Fibroblast of skin of abdomen (primary cell): ENCODE measurements at regions not wholly inside any gene's neighbourhood (a gene's known extent, or its start where the extent isn't known, plus 50 kb on each side); places are given as distances from the start of the nearest gene placed in this dataset.

Source experiments
- DNase-seq: peaks from one replicate; pipeline ENCODE4 v3.0.0-alpha.2; 2013

DNA sequence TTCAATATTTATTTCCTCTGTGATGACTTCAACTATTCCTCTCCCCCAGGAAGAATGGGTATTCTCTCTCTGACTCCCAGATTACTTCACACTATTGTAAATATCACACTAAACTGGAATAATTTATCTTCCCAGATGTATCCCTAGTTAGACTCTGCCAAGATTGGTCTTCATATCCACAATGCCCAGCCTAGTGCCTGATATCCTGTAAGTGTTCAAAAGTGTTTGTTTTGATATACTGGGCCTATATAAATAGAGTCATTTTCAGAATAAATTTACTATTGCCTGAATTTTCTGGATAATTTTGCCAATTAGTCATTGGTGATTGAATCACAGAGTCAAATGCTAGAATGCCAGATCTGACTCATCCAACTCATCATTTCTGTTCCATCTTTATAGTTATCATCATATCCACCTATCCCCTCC is 143.7 kb upstream of the TNC start:
- DNase-seq, result peak; percentile 48

DNA sequence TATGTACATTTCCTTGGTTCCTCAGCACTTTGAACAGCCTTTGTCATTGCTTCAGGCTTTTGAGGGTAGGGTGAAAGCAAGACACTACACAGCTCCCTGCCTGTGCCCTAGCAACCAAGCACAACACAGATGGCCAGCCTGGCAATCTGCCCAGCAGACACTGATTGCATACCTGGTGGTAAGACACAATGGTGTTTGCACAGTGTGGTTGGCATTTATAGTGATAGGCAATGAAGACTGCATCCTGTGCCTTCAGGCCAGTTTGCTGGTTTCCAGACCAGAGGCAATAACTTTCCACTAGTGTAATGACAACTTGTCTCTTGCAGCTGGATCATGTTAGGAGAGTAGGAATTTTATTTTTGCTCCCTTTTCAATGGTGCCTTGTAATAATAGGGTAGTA is 144.5 kb upstream of the TNC start:
- DNase-seq, result peak; percentile 86

DNA sequence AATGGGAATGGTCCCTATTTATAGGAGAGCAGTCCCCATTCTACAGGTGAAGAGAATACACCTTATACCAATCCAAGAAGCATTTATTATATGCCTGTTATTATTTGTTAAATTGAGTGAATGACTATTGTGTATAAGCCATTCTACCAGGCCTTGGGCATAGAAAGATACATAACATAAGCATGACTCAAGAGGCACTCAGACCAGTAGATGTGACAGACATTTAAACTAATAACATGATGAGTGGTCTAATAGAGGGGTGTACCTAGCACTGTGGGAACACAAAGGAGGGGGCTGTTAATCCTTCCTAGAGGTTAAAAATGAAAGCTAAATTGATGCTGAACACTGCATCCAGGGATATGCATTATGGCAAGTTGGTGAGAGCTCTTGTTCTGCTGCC is 145.0 kb upstream of the TNC start:
- peak; percentile 28 for DNase-seq

DNA sequence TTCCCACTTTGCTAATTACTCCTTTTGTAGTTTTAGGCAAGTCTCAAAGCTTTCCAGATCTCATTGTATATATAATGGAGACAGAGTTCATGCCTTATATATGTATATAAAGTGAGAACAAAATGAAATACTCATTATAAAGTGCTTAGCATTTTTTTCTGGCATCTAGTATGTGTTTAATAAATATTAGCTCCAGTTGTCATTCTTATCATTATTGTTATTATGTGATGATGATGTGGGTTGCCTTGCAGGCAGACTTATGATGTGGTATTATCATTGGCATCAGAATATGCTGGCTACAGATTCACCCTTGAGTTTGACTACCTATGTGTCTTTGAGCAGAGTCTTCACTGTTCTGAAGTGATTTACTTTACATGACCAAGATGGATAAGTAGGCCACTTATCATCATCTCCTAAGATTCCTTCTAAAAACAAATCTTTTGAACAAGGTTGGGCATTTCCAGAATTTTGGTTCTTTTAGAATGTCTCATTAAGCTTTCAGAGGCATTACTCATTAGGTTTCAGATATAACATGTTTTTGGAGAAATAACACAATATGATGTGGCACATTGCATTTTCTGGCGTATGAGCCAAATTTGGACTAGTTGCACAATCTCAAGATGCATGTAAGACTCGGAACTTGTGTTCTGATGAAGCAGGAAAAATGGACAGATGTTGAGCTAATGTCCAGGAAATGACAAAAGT is 145.6 kb upstream of the TNC start:
- peak; percentile 91 for DNase-seq

DNA sequence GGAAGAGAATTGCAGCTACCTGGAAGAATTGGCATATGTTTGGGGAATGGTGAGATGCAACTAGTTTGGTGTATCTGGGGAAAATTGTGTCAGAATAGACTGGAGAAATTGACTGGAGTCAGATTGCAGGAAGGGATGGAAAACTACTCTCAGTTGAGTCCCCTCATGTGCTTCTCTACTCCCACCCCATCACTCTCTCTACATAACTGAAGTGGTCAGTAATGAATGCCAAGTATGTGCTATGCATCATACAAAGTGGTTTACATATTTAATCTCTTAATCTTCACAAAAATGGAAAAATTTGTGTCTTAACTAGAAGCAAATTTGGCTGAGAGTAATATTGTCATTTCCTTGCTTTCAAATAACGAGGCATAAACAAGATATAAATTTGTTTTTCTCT is 146.4 kb upstream of the TNC start:
- DNase-seq, result peak; percentile 92

DNA sequence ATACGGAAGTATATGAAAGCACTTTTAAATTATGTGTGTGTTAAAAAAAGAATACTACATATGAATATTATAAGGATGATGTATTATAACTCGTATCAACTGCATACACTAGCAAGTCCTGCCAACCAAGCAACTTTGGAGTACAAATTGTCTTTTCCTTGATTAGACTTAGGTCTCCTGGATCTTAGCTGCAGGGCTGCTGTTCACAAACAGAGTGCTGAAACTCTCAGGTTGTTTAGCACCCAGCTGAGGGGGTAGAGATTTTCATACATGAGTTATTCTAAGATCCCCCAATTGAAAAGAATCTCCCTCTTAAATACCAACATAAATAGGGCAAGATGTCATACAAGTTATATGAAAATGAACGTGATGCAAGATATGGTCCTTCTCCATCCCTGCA is 149.8 kb upstream of the TNC start:
- DNase-seq, result peak; percentile 27

DNA sequence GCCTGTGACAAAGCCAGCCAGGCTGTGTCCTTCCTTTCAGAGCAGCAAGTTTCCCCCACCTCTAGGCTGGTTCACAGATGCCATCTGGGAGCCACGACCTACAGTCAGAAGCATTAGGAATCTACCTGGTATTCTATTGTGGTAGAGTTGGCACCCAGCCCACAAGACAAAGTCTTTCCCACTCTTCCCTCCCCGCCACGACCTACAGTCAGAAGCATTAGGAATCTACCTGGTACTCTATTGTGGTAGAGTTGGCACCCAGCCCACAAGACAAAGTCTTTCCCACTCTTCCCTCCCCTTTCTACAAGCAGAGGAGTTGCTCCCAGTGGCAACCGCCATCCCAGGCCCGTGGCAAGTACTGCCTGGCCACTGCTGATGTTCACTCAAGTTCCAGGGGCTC is 157.8 kb upstream of the TNC start:
- no peak for DNase-seq

DNA sequence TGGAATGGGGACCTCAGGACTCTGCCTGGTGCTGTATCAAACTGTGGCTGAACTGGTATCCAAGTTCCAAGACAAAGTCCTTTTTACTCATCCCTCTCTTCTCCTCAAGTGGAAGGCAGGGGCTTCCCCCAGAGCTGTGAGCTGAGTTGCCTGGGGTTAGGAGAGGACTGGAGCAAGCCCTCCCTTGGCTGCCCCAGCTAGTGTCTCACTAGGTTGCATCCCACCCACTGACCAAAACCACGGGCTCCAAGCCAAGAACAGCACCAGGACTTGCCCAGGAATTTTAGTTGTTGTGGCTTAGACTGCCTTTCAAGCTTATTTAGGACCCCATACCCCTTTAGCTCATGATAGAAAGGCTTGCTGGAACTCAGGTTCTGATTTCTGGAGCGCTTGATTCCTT is 158.7 kb upstream of the TNC start:
- DNase-seq, result peak; percentile 79

DNA sequence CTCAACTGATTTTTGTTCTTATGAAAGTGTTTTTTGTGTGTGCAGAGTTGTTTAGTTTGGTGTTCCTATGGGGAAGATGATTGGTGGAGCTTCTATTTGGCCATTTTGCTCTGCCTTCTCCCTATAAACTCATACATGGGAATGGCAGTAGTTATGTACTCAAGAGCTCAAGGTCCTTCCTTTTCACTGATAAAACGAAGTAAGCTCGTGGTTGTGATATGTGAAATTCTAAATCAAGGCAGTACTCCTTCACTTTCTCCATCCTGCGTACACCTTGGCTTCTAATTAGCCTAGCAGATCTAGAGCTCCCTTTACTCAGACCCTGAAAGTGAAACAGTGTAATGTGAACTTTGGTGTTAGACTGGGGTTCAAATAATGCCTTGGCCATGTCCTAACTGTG is 159.3 kb upstream of the TNC start:
- DNase-seq, result no peak

DNA sequence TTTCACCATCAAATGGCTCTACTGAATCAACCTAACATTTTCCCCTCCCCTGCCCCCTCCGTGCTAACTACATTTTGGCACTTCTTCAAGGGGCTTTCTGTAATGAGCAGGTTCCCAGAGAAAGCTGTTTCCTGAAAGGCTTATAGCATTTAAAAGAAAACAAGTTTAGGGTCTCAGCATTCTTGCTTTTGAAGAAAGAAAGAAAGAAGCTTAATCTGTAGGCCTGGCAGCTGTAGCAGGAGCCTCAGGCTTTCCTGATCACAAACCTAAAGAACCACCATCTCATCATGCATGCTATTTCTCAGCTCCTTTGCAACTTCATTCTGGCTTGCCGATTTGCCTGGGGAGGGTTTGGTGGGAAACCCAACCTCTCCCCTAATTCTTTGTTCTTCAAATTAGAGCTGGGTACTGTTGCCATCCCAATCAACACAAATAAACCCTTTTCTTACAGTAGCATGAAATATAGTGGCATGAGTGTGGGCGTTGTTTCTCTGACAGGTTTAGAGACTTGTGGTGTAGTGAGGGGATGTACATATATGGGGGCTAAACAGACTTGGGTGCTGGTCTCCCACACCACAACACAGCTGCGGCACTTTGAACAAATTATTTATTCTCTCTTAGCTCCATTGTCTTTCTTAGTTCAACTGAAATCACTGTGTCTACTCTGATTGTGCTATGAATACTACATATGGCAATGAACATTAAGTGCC is 160.5 kb upstream of the TNC start:
- DNase-seq, result no peak

DNA sequence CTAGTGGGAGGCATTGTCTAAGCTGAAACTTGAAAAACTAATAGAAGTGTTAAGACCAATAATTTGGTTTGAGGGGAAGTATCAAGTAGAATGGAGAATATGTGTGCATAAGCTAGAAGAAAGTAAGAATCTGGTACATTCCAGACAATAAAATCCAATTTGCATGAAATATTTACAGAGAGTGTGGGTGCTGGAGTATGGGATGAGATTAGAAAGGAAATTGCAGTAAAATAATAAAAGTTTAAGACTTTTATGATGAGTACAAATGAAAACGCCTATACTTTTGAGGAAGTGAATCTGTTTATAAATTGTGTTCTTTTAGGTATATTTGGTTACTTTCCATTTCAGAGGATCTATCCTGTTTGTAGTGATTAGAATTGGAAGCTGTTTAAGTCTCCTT is 165.4 kb upstream of the TNC start:
- DNase-seq, result no peak

DNA sequence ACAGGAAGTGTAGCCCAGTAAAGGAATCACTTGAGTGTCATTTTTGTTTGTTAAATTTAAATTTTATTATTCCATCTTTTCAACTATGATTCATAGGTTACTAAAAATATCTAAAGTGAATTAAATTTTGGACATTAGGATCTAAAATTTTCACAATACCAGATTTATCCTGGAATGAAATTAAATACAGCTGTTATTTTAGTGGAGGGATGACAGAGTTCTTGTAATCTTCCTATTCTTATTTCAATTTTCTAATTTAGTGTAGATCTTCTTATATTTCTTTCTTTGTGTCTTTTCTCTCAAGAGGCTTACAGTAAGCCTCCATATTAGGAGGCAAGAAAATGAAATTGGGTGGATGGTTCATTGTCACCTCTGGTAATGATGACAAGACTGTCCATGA is 167.9 kb upstream of the TNC start:
- DNase-seq, result no peak

DNA sequence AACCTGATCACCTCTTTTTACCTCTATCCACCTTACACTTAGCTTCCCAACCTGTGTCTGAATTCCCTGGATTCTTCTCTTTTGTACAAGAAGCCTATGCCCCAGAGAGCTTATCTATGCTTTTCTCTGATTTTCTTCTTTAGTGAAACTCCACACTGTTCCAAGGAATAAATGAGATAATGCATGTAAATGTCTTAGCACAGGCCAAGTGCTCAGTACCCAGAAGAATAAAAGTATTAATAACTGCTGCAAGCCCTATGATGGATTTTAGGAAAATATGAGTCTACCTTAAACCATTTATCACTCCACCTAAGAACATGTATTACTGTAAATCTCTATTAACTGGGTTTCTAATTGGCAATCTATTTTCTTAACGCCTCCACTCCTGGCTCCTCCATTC is 168.5 kb upstream of the TNC start:
- DNase-seq, result no peak

DNA sequence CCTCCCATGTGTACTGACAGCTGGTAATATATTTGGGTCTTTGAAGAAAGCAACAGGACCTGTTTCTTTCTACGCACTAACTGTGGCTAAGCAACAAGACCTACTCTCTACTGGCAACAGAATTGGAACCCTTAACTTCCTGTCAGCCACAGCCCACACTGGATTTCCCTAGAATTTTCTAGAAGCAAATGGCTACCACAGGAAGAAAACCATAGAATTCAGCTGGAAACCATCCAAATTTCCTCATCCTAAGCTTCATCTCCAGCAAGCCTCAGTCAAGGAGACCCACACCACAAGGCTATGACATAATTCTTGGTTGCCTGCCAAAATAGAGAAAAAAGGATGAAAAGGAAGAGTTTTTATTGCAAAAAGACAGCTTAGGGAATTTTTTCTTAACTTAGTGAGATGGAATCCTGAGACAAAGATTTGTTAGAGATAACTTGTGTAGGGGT is 171.8 kb upstream of the TNC start:
- DNase-seq, result peak; percentile 93

DNA sequence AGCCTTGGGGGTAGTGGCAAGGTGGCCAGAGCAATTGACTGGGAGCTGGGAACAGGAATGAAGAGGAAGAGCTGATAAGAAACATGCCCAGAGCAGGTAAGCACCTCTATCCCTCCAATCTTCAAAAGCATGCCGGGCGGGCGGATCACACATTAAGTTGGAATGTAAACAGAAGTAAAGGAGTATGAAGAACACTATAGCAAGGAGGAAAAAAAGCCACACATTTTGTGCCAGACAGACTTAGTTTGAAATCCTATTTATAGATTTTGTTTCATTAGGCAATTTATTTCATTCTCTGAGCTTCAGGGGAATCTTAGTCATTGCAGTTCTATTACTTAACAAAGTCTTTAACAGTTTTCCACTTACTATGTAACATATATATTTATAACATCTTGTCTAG is 173.9 kb upstream of the TNC start:
- DNase-seq, result peak; percentile 49

DNA sequence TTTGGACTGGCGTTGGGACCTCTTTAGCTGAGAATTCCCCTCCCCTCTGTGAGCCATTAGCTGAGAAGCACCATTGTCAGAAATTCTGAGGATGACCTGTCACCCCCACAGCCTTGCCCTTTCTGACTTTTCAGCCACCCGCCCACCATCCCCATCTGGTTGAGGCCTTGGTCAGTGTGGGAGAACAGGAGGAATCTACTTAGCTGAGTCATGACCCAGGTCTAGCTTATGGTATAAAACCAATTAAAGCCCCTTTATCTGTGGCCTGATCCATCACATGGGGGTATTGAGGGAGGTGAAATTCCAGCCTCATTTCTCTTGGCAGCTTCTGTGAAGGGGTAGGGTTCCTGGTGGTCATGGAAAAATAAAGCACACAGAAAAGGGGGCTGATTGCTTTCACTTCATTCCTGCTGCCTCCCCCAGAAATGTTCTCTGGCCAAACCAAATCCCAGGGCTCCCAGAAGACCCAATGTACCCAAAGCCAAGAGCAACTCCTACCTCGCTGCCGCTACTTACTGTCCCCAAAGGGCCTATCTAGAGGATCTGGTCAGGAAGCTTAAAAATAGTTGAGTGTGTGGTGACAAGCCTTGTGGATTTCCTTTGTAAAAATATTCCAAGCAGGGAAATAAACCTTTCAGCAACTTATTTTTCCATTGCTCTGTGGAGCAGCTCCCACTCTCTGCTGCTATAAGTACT is 174.8 kb upstream of the TNC start:
- DNase-seq, result no peak

DNA sequence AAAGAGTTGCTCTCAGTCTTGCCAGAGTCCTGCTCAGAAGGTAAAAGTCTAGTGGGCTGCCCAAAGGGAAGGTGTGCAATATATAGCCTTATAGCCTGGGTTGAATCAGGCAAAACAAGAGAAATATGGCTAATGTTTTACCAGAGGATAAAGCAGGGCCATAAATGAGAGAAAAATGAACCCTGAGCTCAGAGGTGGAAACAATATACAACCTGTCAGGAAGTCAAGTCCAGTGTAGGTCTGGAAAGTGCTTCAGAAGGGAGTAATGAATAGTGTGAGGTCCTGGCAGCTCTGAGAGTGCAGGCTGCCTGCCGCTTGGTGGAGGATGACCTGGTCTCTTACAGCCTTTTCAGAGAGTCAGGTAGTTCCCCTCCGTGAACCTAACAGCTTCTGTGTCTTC is 177.8 kb upstream of the TNC start:
- DNase-seq, result no peak

DNA sequence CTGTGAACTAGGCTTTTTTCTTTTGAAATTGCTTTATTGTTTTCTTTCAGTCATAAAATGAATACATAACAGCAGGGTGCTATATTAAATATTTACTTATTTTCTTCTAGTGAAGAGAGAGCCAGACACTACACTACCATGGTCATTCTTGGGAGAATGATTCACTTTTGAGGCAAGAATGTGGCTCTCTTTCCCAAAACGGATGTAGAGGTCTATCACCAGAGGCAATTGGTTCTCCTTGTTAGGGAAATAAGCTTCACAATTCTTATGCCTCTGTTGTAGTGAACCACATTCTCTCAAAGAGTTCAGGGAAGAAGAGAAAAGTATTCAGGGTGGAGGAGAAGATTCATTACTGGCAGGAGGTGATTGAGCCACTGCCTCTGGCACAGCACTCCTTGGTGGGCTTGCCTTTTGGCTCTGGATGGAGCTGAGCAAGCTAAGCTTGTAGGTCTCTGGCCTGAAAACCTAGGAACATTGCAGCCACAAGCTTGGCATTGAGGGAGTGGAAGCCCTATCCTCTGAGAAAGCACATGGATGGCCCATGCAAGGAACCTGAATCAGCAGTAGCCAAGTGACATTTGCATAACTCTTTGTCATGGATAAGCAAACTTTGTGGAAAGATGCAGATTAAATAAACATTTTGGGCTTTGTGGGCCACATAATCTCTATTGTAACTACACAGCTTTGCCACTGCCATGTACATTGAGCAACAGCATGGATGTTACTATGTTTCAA is 179.0 kb upstream of the TNC start:
- DNase-seq, result no peak

DNA sequence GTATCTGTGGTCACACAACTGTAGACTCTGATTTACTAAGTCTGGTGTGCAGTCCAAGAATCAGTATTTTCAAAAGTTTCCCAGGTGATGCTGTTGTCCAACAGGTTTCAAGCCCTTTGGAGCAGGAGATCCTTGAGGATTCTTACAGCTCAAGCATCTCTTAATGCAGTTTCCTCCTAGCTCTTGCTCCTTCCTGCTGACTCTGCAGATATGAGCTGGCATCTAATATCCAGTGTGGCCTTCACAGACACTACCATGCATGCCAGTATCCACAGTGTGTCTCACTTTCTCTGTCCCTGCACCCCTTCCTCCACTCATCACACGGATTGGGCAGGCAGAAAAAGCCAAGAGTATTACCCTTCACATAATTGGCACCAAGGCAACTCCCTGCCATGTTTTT is 182.2 kb upstream of the TNC start:
- no peak for DNase-seq

DNA sequence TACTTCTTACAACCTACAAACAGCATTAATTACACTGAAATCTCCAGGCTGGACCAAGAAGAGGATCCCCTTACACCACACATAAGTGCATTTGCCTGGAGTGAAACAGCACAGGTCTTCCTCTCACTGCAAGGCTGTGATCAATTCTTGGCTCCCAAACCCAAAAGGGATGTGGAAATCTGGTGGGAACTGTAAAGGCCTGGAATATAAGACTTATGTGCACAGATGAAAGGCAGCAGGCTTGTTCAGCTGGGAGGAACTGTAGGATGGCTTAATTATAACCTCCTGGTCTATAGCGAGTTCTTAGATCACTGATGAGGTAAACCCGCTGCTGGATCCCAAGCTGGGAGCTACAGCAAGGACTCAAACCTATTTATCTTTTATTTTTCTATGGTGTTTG is 182.9 kb upstream of the TNC start:
- peak; percentile 83 for DNase-seq

DNA sequence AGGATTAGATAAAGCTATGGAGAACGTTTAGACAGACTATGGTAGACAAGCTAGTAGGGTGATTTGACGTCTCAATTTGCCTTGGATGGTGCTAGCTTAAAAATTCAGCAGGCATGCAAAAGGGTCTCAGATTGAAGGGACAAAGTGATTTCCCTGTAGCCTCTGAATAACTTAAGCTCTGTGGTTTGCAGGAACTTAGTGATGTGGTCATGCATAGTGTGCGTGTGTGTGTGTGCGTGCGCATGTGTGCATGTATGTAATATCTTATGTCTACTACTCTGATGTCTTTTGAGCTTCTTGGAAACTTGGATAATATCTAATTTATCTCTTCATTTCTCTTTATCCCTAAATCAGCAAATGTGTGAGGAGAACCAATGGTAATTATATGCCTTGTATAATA is 183.6 kb upstream of the TNC start:
- DNase-seq, result peak; percentile 47

DNA sequence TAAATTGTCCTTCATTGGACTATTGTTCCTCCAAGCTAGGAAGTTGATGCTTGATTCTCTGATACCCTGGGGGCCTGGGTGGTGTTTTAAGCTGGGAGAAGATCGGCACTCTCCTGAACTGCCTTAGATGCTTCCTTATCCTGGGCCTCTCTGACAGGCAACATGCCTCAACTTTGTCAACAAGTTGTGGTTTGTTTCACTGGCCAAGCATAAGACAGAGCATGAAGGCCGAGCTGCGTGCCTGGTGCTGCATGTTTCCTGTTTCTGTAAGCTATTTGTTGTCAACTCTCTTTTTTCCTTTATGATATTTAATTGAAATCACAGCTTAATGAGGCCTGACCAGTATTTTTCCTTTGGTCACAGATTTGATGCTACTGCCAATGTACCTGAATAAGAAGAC is 187.6 kb upstream of the TNC start:
- no peak for DNase-seq

DNA sequence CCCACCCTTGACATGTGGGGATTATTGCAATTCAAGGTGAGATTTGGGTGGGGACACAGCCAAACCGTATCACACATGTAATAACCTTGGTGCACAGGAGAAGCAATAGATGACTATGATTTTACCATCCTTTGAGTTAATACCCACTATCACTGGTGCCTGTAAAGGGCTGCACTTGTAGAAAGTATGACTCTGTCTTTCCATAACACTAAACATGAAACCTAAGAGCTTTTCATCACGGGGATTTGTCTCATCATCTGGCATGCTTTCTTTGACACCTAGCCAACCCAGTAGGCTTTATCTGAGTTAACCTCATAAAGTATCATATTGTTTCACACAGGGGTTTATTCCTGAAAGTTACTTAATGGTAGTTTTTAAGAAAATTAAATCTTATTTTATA is 188.9 kb upstream of the TNC start:
- peak; percentile 37 for DNase-seq
